Ishikawa (cell line): ENCODE measurements at regions not wholly inside any gene's neighbourhood (a gene's known extent, or its start where the extent isn't known, plus 50 kb on each side); places are given as distances from the start of the nearest gene placed in this dataset.
A peak's percentile ranks its signal among the peaks of the same experiment; 100 is the strongest.

ENCODE experiments used
- CEBPB ChIP-seq: IDR thresholded peaks from 2 replicates; pipeline ENCODE4 v1.6.1; 2012
- CREB1 ChIP-seq: IDR thresholded peaks from 2 replicates; pipeline ENCODE4 v1.6.1; 2012; ENCODE audit warnings: low read depth
- EGR1 ChIP-seq: IDR thresholded peaks from 2 replicates; pipeline ENCODE4 v1.6.1; 2012
- EP300 ChIP-seq: IDR thresholded peaks from 2 replicates; pipeline ENCODE4 v1.6.1; 2012; ENCODE audit warnings: borderline replicate concordance
- FOXM1 ChIP-seq: IDR thresholded peaks from 2 replicates; pipeline ENCODE4 v1.6.1; 2012; ENCODE audit warnings: low read depth, borderline replicate concordance
- NFIC ChIP-seq: IDR thresholded peaks from 2 replicates; pipeline ENCODE4 v1.6.1; 2012
- RAD21 ChIP-seq: IDR thresholded peaks from 2 replicates; pipeline ENCODE4 v1.6.1; 2012; ENCODE audit warnings: low read depth
- TAF1 ChIP-seq: IDR thresholded peaks from 2 replicates; pipeline ENCODE4 v1.6.1; 2012; ENCODE audit warnings: low read depth, mild to moderate bottlenecking
- TCF12 ChIP-seq: IDR thresholded peaks from 2 replicates; pipeline ENCODE4 v1.6.1; 2012; ENCODE audit warnings: low read depth
- TEAD4 ChIP-seq: IDR thresholded peaks from 2 replicates; pipeline ENCODE4 v1.6.1; 2012
- YY1 ChIP-seq: IDR thresholded peaks from 2 replicates; pipeline ENCODE4 v1.6.1; 2012; ENCODE audit warnings: low read depth
- ZBTB7A ChIP-seq: IDR thresholded peaks from 2 replicates; pipeline ENCODE4 v1.6.1; 2012; ENCODE audit warnings: low read depth
- TF ChIP-seq, protein P1 (sequence below): IDR thresholded peaks from 2 replicates; pipeline ENCODE4 v1.6.1; 2012
- TF ChIP-seq, protein P2 (sequence below): IDR thresholded peaks from 2 replicates; pipeline ENCODE4 v1.6.1; 2012
- TF ChIP-seq, protein P3 (sequence below): IDR thresholded peaks from 2 replicates; pipeline ENCODE4 v1.6.1; 2012; ENCODE audit warnings: low read depth, mild to moderate bottlenecking

DNA sequence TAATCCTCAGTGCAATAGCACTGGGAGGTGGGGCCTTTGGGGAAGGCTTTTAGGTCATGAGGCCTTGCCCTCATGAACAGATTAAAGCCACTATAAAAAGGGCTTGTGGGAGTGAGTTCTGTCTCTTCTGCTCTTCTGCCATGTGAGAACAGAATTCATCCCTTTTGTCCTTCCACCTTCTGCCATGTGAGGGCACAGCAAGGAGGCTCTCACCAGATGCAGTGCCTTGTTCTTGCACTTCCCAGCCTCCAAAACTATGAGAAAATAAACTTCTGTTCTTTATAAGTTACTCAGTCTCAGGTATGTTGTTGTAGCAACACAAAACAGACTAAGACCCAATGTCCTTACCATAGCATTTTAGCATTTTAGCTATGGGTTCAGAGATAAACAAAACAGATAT is 81.7 kb upstream of the CPLX2 start:
- TF ChIP-seq TAF1 (no peak), CREB1 (no peak), RAD21 (no peak), EGR1 (no peak), TCF12 (no peak), ZBTB7A (no peak), NFIC (no peak), CEBPB (no peak), FOXM1 (no peak)
- TF ChIP-seq, protein P1, sequence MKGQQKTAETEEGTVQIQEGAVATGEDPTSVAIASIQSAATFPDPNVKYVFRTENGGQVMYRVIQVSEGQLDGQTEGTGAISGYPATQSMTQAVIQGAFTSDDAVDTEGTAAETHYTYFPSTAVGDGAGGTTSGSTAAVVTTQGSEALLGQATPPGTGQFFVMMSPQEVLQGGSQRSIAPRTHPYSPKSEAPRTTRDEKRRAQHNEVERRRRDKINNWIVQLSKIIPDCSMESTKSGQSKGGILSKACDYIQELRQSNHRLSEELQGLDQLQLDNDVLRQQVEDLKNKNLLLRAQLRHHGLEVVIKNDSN, result no peak

DNA sequence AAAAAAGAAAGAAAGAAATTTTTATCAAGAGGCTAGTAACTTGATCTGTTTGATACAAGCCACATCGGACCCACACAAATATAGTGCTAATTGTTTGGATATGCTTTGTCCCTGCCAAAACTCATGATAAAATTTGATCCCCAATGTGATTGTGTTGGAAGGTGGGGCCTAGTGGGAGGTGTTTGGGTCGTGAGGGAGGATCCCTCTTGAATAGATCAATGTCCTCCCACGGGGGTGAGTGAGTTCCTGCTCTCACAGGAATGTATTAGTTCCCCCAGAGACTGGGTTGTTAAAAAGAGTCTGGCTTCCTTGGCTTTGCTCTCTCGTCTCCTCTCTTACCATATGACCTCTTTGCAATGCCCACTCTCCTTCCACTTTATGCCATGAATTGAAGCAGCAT is 80.6 kb upstream of the CPLX2 start:
- no peak for TF ChIP-seq CEBPB
- TF ChIP-seq, protein P1, result no peak

DNA sequence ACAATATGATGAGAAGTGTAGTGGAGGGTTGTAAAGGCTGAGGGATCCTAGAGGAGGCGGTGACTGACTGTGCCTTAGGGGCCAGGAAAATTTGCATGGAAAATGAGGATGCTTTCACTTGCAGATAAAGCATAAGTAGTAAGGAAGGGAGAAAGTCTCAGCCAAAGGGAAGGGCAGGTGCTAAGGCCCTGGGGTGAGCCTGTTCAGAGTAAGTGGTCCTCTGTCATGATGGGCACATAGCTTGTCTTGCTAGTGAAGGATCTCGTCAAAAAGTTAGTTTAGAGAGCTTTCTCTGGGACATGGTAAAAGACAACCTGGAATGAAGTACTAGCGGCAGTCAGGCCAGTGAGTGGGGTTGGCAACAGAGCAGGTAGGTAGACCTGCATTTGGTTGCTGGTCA is 75.4 kb upstream of the CPLX2 start:
- TF ChIP-seq NFIC (no peak), TCF12 (no peak), TAF1 (no peak), CEBPB (no peak), CREB1 (no peak)

DNA sequence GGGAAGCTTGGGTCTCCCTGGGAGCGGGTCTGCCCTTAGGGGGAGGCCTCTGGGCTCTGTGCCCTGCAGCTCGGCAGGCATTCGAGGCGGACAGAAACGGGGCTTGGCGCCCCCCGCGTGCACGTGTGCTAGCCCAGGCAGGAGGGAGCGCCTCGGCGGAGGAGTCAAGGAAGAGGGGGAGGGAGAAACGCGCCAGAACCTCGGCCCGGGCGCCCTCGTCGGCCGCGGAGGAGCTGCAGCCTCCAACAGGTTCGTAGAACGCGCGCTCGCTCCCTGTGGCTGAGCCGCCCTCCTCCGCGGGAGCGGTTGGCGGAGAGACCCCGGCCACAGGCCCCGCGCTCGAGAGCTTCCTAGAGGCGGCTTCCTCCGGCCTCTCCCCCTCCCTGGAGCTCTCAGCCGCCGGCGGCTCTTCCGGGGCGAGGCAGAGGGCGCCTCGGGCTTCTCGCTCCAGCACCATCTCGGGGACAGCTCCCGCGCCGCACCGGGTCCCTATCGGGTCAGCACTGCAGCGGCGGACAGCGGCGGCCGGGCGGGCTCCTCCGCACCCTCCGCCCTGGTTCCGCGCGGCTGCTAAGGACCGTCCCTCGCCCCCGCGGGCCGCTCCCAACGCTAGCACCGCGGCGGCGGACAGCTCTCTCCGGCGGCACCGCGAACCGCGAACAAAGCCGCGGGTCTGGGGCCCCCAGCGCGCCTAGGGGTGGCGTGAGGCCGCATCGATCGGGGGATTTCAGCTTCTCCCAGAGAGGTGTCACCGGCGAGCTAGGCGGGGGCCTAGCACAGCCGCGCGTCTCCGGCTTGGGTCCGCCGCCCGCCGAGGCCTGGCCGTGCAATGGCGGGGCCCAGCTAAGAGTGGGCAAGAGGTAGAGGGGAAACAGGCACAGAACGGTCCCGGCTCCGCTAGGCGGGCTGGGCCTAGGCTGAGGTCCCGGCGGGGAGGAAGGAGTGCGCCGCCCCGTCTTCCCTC is 74.6 kb upstream of the CPLX2 start:
- TF ChIP-seq ZBTB7A (peak; percentile 48; the same call in 1 of the 2 replicates), TCF12 (no peak), EGR1 (peak; percentile 89), YY1 (0 out of 2 replicates have a peak, but pooled peaks have one; percentile 44), EP300 (peak; percentile 63; the same call in 1 of the 2 replicates), FOXM1 (no peak), RAD21 (peak; percentile 10; the same call in 1 of the 2 replicates), TAF1 (no peak), NFIC (peak; percentile 21; the same call in 1 of the 2 replicates), CREB1 (no peak), CEBPB (no peak), TEAD4 (peak; percentile 41; the same call in 1 of the 2 replicates)
- TF ChIP-seq, protein P1, result 0 out of 2 replicates have a peak, but pooled peaks have one; percentile 13
- TF ChIP-seq, protein P2, sequence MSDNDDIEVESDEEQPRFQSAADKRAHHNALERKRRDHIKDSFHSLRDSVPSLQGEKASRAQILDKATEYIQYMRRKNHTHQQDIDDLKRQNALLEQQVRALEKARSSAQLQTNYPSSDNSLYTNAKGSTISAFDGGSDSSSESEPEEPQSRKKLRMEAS, result peak; percentile 73
- TF ChIP-seq, protein P3, sequence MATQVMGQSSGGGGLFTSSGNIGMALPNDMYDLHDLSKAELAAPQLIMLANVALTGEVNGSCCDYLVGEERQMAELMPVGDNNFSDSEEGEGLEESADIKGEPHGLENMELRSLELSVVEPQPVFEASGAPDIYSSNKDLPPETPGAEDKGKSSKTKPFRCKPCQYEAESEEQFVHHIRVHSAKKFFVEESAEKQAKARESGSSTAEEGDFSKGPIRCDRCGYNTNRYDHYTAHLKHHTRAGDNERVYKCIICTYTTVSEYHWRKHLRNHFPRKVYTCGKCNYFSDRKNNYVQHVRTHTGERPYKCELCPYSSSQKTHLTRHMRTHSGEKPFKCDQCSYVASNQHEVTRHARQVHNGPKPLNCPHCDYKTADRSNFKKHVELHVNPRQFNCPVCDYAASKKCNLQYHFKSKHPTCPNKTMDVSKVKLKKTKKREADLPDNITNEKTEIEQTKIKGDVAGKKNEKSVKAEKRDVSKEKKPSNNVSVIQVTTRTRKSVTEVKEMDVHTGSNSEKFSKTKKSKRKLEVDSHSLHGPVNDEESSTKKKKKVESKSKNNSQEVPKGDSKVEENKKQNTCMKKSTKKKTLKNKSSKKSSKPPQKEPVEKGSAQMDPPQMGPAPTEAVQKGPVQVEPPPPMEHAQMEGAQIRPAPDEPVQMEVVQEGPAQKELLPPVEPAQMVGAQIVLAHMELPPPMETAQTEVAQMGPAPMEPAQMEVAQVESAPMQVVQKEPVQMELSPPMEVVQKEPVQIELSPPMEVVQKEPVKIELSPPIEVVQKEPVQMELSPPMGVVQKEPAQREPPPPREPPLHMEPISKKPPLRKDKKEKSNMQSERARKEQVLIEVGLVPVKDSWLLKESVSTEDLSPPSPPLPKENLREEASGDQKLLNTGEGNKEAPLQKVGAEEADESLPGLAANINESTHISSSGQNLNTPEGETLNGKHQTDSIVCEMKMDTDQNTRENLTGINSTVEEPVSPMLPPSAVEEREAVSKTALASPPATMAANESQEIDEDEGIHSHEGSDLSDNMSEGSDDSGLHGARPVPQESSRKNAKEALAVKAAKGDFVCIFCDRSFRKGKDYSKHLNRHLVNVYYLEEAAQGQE, result peak; percentile 99

DNA sequence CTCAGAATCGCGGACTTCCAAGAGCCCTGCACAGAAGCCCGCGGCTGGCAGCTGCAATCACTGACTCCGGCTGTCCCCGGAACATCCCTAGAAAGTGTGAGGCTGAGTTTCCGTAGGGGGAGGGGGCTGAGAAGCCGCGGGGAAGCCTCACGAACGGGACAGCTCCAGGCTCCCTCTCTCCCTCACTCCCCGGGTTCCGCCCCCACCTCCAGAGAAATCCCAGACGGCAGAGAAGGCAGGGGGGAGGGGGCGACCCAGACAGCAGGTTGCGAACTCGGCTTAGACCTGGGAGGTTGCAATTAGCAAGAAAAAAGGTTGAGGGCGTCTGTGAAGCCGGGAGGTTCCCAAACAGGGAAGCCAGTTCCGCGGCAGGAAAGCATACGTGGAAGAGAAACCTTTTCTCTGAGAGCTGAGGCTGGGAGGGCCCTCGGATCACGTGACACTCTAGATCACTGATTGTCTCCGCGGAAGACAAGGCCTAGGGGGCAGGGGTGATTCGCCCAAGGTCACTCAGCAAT is 73.8 kb upstream of the CPLX2 start:
- TF ChIP-seq NFIC (no peak), TAF1 (no peak), TEAD4 (no peak), FOXM1 (no peak)
- TF ChIP-seq, protein P1, result 0 out of 2 replicates have a peak, but pooled peaks have one; percentile 34
- TF ChIP-seq, protein P3, result no peak
